Posterior cingulate gyrus (tissue), 11 donors: ENCODE measurements at regions not wholly inside any gene's neighbourhood (a gene's known extent, or its start where the extent isn't known, plus 50 kb on each side); places are given as distances from the start of the nearest gene placed in this dataset.
A peak's percentile ranks its signal among the peaks of the same experiment; 100 is the strongest.
"Not testable (repeated sequence)": the region's sequence is repeated elsewhere in the genome, so short reads cannot be mapped to it uniquely, and the experiment has no call there.

Source experiments
- DNase-seq, 10 donors: peaks; one replicate each; pipeline versions ENCODE4 v3.0.0 to v3.0.0-alpha.2; 2020 to 2021; ENCODE audit warnings: mixed read lengths in 3 of 10
- intact Hi-C: fragments of 100-400 bp; cut with DNase I; formaldehyde crosslinking; loops from one replicate; pipeline ENCODE4 v1.15.1; 2023

DNA sequence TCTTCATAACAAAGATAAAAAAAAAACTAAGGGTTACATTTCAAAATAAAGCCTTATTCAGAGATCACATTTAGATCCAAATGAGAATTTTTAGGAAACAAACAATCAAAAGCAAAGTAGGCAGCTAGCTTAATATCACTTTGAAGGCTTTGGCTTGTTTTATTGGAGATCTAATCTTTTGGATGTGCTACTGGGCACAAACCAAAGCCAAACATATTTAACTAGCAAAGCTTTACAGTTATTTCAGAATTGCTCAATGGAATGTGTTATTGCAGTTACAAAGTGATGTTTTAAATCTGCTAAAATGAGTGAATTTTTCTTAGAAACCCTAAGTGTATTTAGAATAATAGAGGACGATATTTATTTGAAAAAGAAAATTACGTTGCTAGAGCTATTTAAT is 114.7 kb upstream of the KLHL1 start:
- no peak for DNase-seq
- intact Hi-C loops, result no loop called here

DNA sequence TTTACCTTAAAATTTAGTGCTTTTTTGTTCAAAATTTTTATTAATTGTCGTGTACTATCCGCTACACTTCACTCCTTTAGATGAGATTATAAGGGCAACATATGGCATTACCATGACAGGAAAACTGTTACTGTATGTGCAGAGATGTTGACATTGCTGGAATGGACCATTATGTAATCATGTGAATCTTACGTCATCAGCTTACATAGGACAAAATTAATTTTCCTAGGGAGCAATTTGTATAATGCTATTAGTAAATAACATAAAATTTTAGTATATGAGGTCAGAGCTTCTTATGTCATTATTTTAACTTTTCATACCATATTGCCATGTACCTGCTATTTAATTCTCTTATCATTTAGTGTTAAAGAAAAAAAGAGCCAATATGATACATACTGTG is 110.4 kb upstream of the KLHL1 start:
- no peak for DNase-seq
- intact Hi-C loops, result no loop called here

DNA sequence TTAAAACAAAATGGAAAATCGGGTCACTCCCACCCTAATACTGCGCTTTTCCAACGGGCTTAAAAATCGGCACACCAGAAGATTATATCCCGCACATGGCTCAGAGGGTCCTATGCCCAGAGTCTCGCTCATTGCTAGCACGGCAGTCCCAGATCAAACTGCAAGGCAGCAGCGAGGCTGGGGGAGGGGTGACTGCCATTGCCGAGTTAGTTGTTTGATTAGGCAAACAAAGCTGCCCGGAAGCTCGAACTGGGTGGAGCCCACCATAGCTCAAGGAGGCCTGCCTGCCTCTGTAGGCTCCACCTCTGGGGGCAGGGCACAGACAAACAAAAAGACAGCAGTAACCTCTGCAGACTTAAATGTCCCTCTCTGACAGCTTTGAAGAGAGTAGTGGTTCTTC is 100.7 kb upstream of the KLHL1 start:
- intact Hi-C loops, result not testable (repeated sequence)

DNA sequence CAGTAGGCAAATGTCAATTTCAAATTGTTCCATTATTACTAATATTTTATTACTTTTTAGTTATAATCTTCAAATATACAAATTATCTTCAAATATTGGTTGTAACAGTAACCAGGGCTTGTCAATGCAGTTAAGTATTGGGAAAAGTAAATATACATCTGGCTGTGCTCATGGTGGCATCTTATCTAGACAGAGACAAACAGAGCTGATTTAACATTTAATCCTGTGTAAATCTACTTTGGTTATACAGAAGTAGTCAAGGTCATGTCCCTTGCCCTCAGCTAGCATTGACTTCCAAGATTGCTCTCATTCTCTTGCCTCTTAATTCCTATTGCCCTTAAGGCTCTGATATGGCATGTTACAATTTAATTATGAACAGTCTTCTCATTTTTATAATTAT is 98.4 kb upstream of the KLHL1 start:
- intact Hi-C loops, result no loop called here
- no peak for DNase-seq

More for the DNA sequence above, 100.7 kb upstream of the KLHL1 start:
- DNase-seq, result peak in 1 of 10 donors; percentile 74

DNA sequence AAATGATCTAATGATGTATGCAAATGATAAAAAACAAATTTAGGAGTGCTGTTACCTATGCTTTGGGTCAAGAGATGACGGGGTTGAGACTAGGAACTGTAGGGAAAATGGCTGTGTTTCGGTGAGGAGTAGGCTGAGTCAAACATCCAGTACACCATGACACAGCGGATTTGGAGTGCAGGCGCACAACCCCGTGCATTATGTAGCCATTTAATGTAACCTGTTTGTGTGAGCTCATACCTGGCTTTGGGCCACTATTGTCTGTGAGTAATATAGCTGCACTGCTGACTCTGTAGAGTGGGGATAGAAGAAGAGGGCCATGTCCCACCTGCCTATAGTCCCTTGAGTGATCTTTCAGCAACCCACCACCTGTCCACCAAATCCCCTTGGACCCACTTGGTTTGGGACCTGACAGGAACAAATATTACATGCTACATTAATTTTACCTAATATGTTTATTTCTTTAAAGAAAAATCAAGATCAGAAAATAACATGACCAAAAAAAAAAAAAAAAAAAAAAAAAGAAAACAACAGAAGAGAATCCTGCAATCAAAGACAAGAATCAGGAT is 95.5 kb upstream of the KLHL1 start:
- intact Hi-C loops, result no loop called here
- no peak for DNase-seq

DNA sequence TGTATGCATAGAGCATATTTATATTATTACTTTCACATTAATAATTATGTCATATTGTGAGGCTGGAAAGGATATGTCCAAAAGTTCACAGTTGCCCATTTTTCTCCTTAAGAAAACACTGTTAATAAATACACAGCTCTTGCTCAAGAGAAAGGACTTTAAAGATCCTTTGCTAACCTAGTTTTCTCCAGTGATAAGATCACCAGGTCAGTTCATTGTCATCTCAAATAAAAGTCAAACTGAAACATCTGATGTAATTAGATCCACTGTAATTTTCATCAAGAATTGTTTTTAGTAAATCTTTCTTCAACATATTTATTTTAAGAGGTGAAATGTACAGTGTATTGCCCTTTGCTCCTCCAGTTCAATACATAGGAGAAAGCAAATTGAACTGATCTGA is 82.8 kb upstream of the KLHL1 start:
- intact Hi-C loops, result no loop called here
- no peak for DNase-seq

DNA sequence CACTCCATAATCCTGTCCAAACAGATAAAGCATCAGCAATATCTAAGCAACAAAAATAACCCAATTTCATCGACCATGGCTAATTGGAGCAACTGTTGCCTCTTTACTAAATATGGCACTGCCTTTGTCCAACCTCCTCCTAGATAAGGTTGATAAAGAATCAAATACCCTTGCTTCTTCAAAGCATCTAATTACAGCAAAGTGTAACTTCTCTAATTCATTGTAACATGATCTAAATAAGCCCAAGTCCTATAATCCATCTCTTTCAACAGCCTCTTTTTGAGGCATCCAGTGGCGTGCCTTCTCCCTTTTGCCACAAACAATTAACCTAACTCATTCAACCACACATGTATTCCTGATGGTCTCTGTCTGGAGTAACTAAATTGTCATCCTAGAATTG is 81.7 kb upstream of the KLHL1 start:
- intact Hi-C loops, result no loop called here
- DNase-seq, result no peak

DNA sequence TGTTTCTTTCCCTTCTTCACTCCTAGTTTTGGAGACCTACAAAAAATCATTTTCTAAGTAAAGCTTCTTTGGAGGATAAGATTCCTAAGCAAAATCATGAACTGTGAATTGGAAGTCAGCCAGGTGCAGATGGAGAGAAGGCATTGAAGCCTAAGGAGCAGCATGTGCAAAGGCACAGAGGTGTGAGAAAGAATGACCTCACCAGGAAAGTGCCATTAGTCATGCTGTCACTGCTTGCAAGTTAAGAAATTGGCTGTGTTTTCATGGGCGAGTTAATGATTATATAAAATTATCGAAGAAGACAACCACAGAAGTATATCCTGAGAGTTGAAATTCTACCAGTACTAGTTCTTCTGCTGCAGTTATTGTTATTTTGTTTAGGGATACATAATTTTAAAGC is 80.3 kb upstream of the KLHL1 start:
- intact Hi-C loops, result no loop called here
- no peak for DNase-seq

DNA sequence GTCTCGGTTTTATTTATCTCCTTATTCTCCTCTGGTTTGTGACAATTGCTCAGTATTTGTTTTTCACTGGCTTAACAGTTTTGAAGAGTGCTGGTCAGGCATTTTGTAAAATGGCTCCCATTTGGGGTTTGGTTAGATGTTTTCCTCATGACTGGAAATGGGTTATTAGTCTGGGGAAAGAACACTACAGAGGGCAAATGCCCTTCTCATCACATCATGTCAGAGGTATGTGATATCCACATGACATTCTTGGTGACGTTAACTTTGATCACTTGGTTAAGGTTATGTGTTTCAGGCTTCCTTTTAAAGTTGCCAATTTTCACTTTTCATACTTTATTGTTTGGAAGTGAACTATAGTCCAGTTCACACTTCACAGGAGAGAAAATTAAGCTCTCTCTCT is 74.8 kb upstream of the KLHL1 start:
- intact Hi-C loops, result no loop called here
- no peak for DNase-seq
